ENCODE measurements at regions not wholly inside any gene's neighbourhood (a gene's known extent, or its start where the extent isn't known, plus 50 kb on each side); places are given as distances from the start of the nearest gene placed in this dataset.

- Histone ChIP-seq H3K9me3 (ENCODE audit: control insufficient read depth in 2 of 2, low read length in 2 of 2) (no peaks in the 10 kb centered on the region), H3K4me1 (ENCODE audit: control insufficient read depth in 2 of 2, insufficient read depth in 2 of 2, low read length in 2 of 2) (peaks cover 0 to 16% of the 10 kb centered on the region in 2 donors), H3K36me3 (ENCODE audit: control insufficient read depth in 2 of 2, insufficient read depth in 2 of 2, low read length in 2 of 2) (no peaks in the 10 kb centered on the region), H3K27me3 (ENCODE audit: control insufficient read depth in 2 of 2, insufficient read depth in 2 of 2, low read length in 2 of 2) (no peaks in the 10 kb centered on the region), H3K27ac (ENCODE audit: low read depth in 2 of 2, low read length in 2 of 2) (no peak overlapping the region), H3K4me3 (ENCODE audit: low read length in 2 of 2) (no peak overlapping the region), H3K9ac (ENCODE audit: low read depth in 1 of 2, low read length in 2 of 2) (no peak overlapping the region)
These were observed 77.1 kb upstream of the MBNL2 start for GRCh38 chr13:97145057-97145456.

DNA sequence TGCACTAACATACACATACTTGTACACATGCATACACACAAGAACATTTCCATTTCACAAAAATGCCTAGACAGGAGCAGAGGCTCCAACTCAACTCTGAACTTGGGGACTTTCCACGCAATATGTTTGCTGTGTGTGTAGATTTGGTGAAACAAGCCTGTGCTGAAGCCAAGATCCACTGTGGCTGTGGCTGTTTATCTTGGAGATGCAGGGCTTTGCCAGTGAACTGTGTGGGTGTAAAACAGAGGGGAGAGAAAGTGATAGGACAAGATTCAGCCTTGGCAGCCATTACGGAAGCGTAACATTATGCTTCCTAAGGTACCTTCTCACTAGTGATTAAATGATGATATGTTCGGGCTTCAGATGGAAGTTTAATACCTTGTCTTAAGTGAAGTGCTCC is 73.2 kb upstream of the MBNL2 start:
- no peaks in the 10 kb centered on the region for H3K9me3 ChIP-seq (ENCODE audit: control insufficient read depth in 2 of 2, low read length in 2 of 2)
- H3K27me3 ChIP-seq (ENCODE audit: control insufficient read depth in 2 of 2, insufficient read depth in 2 of 2, low read length in 2 of 2) = no peaks in the 10 kb centered on the region
- H3K36me3 ChIP-seq (ENCODE audit: control insufficient read depth in 2 of 2, insufficient read depth in 2 of 2, low read length in 2 of 2) = no peaks in the 10 kb centered on the region
- peaks cover 0 to 3% of the 10 kb centered on the region in 2 donors for H3K4me1 ChIP-seq (ENCODE audit: control insufficient read depth in 2 of 2, insufficient read depth in 2 of 2, low read length in 2 of 2)
- H3K4me3 ChIP-seq (ENCODE audit: low read length in 2 of 2) = no peak overlapping the region
- no peak overlapping the region for H3K9ac ChIP-seq (ENCODE audit: low read depth in 1 of 2, low read length in 2 of 2)
- no peak overlapping the region for H3K27ac ChIP-seq (ENCODE audit: low read depth in 2 of 2, low read length in 2 of 2)

DNA sequence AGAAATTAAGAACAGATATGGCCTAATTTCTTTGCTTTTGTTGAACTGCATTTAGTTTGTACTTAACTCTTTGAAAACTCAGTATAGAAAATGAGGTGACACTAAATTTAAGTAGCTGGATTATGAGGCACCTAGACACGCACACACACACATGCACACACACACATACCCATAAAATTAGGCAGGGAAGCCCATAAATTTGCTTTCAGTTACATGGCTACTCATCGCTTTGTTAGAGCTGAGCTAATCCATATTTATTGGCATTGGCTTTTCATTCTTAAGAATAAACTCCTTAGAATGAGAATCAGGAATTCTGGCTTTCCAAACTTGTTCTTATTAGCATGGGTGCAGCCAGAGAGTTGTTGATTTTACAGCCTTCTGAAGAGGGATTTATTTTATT is 61.7 kb upstream of the MBNL2 start:
- Histone ChIP-seq H3K9ac (ENCODE audit: low read depth in 1 of 2, low read length in 2 of 2) (no peak overlapping the region), H3K4me1 (ENCODE audit: control insufficient read depth in 2 of 2, insufficient read depth in 2 of 2, low read length in 2 of 2) (no peaks in the 10 kb centered on the region), H3K36me3 (ENCODE audit: control insufficient read depth in 2 of 2, insufficient read depth in 2 of 2, low read length in 2 of 2) (no peaks in the 10 kb centered on the region), H3K27me3 (ENCODE audit: control insufficient read depth in 2 of 2, insufficient read depth in 2 of 2, low read length in 2 of 2) (no peaks in the 10 kb centered on the region), H3K27ac (ENCODE audit: low read depth in 2 of 2, low read length in 2 of 2) (no peak overlapping the region), H3K9me3 (ENCODE audit: control insufficient read depth in 2 of 2, low read length in 2 of 2) (no peaks in the 10 kb centered on the region), H3K4me3 (ENCODE audit: low read length in 2 of 2) (no peak overlapping the region)

DNA sequence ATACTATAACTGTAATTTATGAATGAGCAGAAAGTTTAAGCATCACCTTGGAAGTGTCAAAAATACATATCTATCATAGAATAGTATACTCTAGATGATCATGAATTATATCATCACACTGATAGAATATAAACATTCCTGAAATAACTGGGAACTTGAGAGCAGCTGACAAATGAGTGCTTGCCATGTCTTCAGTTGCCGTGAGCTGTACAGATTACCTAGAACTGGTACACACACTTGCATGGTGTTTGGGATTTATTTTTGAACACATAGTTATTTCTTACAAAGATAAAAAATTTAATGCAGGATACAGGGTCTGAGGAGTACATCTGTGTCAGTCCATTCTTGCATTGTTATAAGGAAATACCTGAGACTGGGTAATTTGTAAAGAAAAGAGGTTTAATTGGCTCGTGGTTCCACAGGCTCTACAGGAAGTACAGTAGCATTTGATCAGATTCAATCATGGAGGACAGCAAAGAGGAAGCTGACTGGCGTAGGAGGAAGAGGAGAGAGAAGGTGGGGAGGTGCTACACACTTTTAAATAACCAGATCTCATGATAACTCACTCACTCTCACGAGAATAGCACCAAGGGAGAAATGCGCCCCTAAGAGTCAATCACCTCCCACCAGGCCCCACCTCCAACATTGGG is 60.4 kb upstream of the MBNL2 start:
- H3K36me3 ChIP-seq (ENCODE audit: control insufficient read depth in 2 of 2, insufficient read depth in 2 of 2, low read length in 2 of 2) = no peaks in the 10 kb centered on the region
- no peak overlapping the region for H3K9ac ChIP-seq (ENCODE audit: low read depth in 1 of 2, low read length in 2 of 2)
- no peak overlapping the region for H3K27ac ChIP-seq (ENCODE audit: low read depth in 2 of 2, low read length in 2 of 2)
- no peaks in the 10 kb centered on the region for H3K9me3 ChIP-seq (ENCODE audit: control insufficient read depth in 2 of 2, low read length in 2 of 2)
- H3K4me3 ChIP-seq (ENCODE audit: low read length in 2 of 2) = no peak overlapping the region
- no peaks in the 10 kb centered on the region for H3K27me3 ChIP-seq (ENCODE audit: control insufficient read depth in 2 of 2, insufficient read depth in 2 of 2, low read length in 2 of 2)
- peaks cover 0 to 4% of the 10 kb centered on the region in 2 donors for H3K4me1 ChIP-seq (ENCODE audit: control insufficient read depth in 2 of 2, insufficient read depth in 2 of 2, low read length in 2 of 2)

GRCh38 chr13:97165502-97166425 is 56.4 kb upstream of the MBNL2 start:
- no peak overlapping the region for H3K27ac ChIP-seq (ENCODE audit: low read depth in 2 of 2, low read length in 2 of 2)
- no peak overlapping the region for H3K9ac ChIP-seq (ENCODE audit: low read depth in 1 of 2, low read length in 2 of 2)
- H3K4me1 ChIP-seq (ENCODE audit: control insufficient read depth in 2 of 2, insufficient read depth in 2 of 2, low read length in 2 of 2) = peaks cover 0 to 4% of the 10 kb centered on the region in 2 donors
- no peaks in the 10 kb centered on the region for H3K9me3 ChIP-seq (ENCODE audit: control insufficient read depth in 2 of 2, low read length in 2 of 2)
- no peaks in the 10 kb centered on the region for H3K36me3 ChIP-seq (ENCODE audit: control insufficient read depth in 2 of 2, insufficient read depth in 2 of 2, low read length in 2 of 2)
- no peak overlapping the region for H3K4me3 ChIP-seq (ENCODE audit: low read length in 2 of 2)
- no peaks in the 10 kb centered on the region for H3K27me3 ChIP-seq (ENCODE audit: control insufficient read depth in 2 of 2, insufficient read depth in 2 of 2, low read length in 2 of 2)

- H3K9ac ChIP-seq (ENCODE audit: low read depth in 1 of 2, low read length in 2 of 2) = no peak overlapping the region
- H3K9me3 ChIP-seq (ENCODE audit: control insufficient read depth in 2 of 2, low read length in 2 of 2) = no peaks in the 10 kb centered on the region
- no peaks in the 10 kb centered on the region for H3K36me3 ChIP-seq (ENCODE audit: control insufficient read depth in 2 of 2, insufficient read depth in 2 of 2, low read length in 2 of 2)
- H3K4me3 ChIP-seq (ENCODE audit: low read length in 2 of 2) = no peak overlapping the region
- H3K27ac ChIP-seq (ENCODE audit: low read depth in 2 of 2, low read length in 2 of 2) = no peak overlapping the region
- H3K27me3 ChIP-seq (ENCODE audit: control insufficient read depth in 2 of 2, insufficient read depth in 2 of 2, low read length in 2 of 2) = no peaks in the 10 kb centered on the region
- peaks cover 0 to 3% of the 10 kb centered on the region in 2 donors for H3K4me1 ChIP-seq (ENCODE audit: control insufficient read depth in 2 of 2, insufficient read depth in 2 of 2, low read length in 2 of 2)
These were observed 51.0 kb upstream of the MBNL2 start for GRCh38 chr13:97171136-97171535.

All from mucosa of rectum (tissue), 2 donors.